NB4 (cell line): ENCODE measurements at regions not wholly inside any gene's neighbourhood (a gene's known extent, or its start where the extent isn't known, plus 50 kb on each side); places are given as distances from the start of the nearest gene placed in this dataset.

Experiments used
- POLR2A ChIP-seq: IDR thresholded peaks from 2 replicates; pipeline ENCODE4 v1.6.1; 2011; ENCODE audit warnings: mild to moderate bottlenecking; ENCODE audit not compliant: insufficient read length; ENCODE audit errors: extremely low read depth
- TF ChIP-seq, protein P1 (sequence below): IDR thresholded peaks from one replicate; pipeline ENCODE4 v1.5.1; 2012; ENCODE audit warnings: low read depth, low read length

DNA sequence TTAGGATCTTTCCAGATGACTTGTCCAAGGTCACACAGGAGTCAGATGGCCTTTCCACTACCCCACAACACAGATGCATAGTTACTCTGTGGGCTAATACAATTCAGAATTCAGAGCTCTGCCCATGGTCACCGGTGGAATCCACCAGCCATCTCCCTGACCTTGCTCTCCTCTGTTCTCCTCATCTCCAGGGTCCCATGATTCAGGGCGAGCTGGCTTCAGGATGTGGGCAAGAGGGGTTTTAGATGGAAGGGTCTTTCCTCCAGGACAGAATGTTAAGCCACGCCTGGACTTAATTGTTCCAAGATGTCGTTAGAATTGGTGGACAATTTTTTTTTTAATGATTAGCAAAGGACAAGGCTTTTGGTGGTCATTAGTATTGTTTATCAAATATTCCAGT lies 81.7 kb upstream of the LARP1 start:
- TF ChIP-seq, protein P1, sequence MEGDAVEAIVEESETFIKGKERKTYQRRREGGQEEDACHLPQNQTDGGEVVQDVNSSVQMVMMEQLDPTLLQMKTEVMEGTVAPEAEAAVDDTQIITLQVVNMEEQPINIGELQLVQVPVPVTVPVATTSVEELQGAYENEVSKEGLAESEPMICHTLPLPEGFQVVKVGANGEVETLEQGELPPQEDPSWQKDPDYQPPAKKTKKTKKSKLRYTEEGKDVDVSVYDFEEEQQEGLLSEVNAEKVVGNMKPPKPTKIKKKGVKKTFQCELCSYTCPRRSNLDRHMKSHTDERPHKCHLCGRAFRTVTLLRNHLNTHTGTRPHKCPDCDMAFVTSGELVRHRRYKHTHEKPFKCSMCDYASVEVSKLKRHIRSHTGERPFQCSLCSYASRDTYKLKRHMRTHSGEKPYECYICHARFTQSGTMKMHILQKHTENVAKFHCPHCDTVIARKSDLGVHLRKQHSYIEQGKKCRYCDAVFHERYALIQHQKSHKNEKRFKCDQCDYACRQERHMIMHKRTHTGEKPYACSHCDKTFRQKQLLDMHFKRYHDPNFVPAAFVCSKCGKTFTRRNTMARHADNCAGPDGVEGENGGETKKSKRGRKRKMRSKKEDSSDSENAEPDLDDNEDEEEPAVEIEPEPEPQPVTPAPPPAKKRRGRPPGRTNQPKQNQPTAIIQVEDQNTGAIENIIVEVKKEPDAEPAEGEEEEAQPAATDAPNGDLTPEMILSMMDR, result no peak
- no peak for TF ChIP-seq POLR2A
